GM10266 (cell line): ENCODE measurements at regions not wholly inside any gene's neighbourhood (a gene's known extent, or its start where the extent isn't known, plus 50 kb on each side); places are given as distances from the start of the nearest gene placed in this dataset.
A peak's percentile ranks its signal among the peaks of the same experiment; 100 is the strongest.
"Not testable (repeated sequence)": the region's sequence is repeated elsewhere in the genome, so short reads cannot be mapped to it uniquely, and the experiment has no call there.

Experiments used
- DNase-seq: peaks from one replicate; pipeline ENCODE4 v3.0.0; 2012; ENCODE audit errors: extremely low spot score
- TF ChIP-seq, protein P1 (sequence below): IDR thresholded peaks from 2 replicates; pipeline ENCODE4 v1.5.1; 2012; ENCODE audit warnings: mild to moderate bottlenecking, low read depth; ENCODE audit not compliant: control insufficient read depth, insufficient read depth; ENCODE audit errors: missing control alignments

DNA sequence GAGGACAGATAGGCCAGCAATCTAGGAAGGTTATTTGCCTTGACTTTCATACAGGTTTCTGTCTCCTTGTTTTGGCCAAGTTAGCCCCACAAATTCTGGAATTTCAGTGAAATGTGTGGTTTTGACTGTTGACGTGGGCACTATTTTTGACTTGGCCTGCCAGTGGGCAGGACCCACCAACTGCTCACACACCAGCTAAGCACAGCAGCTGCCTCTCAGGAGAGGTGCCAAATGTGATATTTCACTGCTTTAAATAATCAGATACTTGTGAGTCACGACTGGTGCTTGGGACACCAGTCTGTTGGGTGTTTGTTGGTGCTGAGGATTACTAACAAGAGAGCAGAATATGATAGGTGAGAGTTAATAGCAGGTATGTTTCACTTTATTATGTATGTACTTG, 409.7 kb upstream of the MTPN start:
- DNase-seq: no peak
- TF ChIP-seq, protein P1, sequence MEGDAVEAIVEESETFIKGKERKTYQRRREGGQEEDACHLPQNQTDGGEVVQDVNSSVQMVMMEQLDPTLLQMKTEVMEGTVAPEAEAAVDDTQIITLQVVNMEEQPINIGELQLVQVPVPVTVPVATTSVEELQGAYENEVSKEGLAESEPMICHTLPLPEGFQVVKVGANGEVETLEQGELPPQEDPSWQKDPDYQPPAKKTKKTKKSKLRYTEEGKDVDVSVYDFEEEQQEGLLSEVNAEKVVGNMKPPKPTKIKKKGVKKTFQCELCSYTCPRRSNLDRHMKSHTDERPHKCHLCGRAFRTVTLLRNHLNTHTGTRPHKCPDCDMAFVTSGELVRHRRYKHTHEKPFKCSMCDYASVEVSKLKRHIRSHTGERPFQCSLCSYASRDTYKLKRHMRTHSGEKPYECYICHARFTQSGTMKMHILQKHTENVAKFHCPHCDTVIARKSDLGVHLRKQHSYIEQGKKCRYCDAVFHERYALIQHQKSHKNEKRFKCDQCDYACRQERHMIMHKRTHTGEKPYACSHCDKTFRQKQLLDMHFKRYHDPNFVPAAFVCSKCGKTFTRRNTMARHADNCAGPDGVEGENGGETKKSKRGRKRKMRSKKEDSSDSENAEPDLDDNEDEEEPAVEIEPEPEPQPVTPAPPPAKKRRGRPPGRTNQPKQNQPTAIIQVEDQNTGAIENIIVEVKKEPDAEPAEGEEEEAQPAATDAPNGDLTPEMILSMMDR: no peak

DNA sequence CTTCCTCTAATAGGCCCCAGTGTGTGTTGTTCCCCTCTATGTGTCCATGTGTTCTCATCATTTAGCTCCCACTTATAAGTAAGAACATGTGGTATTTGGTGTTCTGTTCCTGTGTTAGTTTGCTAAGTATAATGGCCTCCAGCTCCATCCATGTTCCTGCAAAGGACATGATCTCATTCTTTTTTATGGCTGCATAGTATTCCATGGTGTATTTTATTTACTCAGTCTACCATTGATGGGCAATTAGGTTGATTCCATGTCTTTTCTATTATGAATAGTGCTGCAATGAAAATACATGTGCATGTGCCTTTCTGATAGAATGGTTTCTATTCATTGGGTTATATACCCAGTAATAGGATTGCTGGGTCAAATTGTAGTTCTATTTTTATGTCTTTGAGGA, 394.2 kb upstream of the MTPN start:
- not testable (repeated sequence) for DNase-seq

DNA sequence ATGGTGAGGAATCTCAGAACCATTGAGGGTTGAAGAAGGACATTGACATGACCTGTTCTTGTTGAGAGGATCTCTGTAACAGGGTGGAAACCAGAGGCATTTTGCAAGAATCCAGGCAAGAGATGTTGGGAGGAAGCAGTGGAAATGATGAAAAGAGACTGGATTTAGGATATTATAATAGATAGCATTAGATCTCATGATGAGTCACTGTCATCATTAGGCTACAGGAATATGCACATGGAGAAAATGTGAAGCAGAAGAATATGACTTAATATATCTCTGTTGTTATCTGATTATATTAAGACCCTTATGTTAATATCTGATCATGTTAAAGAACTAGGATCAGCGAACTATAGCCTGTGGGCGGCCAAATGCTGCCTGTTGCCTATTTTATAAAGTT, 393.0 kb upstream of the MTPN start:
- DNase-seq: no peak

DNA sequence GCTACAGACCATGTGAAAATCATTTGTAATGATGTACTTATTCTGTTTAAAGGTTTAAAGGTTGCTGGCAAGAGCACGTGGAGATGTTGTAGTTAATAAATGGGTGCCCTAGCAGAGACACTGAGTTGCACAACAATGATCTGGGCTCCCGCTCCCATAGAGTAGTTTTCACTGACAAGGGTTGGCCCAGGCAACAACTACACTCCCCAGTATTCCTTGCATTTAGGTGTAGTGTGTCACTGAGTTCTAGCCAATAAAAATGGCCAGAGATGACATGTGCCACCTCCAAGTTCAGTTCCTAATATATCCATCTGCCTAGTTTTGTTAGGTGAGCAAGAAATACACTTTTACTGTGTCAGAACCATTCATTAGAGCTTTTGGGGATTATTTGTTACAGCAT, 392.1 kb upstream of the MTPN start:
- TF ChIP-seq, protein P1: no peak
- DNase-seq: no peak

More for the DNA sequence above, 393.0 kb upstream of the MTPN start:
- TF ChIP-seq, protein P1: no peak

DNA sequence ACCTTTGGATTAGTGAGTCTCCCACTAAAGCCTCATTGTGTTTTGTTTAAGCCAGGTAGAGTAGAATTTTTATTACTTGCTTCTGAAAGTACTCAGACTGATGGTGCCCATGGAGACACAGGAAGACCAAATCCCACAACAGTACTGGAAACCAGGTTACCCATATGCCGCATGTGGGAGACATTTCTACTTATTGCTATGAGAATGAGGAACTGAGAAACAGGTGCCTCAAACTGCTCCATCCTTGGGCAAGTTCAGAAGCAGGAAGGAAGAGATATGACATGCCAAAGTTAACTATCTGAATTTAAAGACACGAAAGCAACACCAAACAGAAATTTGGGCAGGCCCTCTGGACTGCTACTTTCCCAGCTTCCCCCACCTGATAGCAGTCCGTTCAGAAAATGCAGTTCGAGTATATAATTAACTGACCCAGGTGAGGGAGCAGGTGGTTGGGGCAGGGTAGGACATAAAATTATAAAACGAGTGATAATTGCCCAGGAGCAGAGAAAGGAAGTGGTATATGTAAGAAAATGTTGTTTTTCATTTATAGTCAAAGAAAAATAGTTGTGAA, 382.3 kb upstream of the MTPN start:
- DNase-seq: peak; percentile 7

DNA sequence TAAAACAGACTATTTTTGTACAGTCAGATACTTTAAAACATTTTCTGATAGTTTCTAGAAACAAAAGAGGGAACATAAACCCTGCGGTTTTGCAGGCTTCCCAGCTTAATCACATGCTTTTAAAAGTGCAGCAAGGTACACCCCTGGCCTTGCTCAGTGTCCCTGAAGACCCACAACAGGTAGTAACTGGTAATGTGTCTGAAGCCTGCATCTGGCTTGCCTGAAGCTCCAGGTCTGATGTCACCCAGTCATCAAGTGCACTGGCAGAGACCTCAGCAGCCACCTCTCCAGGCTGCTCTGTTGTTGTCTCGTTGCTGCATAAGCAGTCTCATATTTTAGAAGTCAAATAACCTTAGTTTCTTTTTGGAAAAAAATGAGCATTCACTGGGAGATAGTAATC, 376.1 kb upstream of the MTPN start:
- TF ChIP-seq, protein P1: no peak
- no peak for DNase-seq

More for the DNA sequence above, 382.3 kb upstream of the MTPN start:
- TF ChIP-seq, protein P1: no peak

DNA sequence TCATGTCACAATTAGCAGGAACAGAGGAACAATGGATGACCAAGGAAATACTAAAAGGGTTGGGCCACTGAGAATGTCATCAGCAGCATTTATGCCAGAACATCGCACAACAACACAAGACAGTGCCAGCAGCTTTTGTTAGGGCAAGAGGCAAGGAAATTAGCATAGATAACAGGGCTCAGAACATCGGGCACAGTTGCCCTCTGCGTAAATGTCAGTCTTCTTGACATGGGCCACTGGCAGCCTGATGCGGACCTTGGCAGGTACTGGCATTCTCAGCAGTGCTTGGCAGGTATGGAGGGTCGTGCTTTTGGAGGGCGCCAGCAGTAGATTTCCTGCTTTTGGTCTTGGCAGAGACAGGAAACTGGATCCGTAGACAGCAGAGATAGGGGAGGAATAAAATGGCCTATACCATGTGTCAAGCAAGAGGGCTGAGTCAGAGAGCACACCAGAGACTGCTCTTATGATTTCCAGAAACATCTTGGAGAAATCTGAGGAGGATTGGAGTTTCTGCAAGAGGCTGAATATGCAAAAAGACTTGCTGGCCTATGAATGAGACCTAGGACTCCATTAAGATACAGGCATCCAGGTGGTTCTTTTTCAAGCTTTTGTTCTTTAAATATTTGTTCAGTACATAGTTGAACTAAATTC, 371.5 kb upstream of the MTPN start:
- TF ChIP-seq, protein P1: no peak
- no peak for DNase-seq

DNA sequence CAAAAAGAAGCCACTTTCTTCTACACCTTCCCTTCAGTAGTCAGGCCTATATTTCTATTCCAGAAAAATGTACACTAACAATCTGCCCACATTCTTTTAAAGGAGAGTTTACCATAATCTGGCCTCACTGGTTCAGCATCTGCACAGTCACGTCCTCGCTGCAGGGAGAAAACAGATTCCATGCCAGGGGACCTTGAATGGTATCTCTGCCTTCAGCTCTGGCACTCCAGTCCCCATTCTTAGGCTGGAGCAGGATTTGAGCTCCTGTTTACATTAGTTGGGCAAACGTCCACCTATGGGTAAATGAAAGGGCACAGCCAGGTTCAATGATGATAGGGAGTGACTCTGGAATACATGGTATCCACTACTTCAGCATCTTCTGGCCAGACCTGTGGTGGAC, 371.0 kb upstream of the MTPN start:
- TF ChIP-seq, protein P1: no peak

More for the DNA sequence above, 371.0 kb upstream of the MTPN start:
- DNase-seq: no peak
